C4-2B (cell line): ENCODE measurements at regions not wholly inside any gene's neighbourhood (a gene's known extent, or its start where the extent isn't known, plus 50 kb on each side); places are given as distances from the start of the nearest gene placed in this dataset.

Experiments
- H3K27ac ChIP-seq: fragments of 450-650 bp; 2 replicates; pipeline ENCODE4 v1.5.1; 2017
- CTCF ChIP-seq: fragments of 450-650 bp; conservative IDR thresholded peaks from 2 replicates; pipeline ENCODE4 v1.5.1; 2017; ENCODE audit warnings: mild to moderate bottlenecking
- ZFX ChIP-seq: fragments of 450-650 bp; IDR thresholded peaks from 2 replicates; pipeline ENCODE4 v1.6.1; 2017

- TF ChIP-seq CTCF: no peak
- TF ChIP-seq ZFX: no peak
- H3K27ac ChIP-seq: no peak overlapping the region
Observed at GRCh38 chr4:187060551-187060950, 336.9 kb upstream of the FAT1 start.

- no peak overlapping the region for H3K27ac ChIP-seq
Observed at GRCh38 chr4:187063251-187063650, 339.6 kb upstream of the FAT1 start.

GRCh38 chr4:187064033-187064432 is 340.4 kb upstream of the FAT1 start:
- H3K27ac ChIP-seq: no peak overlapping the region
- TF ChIP-seq ZFX (no peak), CTCF (no peak)

More at GRCh38 chr4:187063251-187063650, 339.6 kb upstream of the FAT1 start:
- no peak for TF ChIP-seq CTCF
- no peak for TF ChIP-seq ZFX

GRCh38 chr4:187065396-187065795 is 341.7 kb upstream of the FAT1 start:
- TF ChIP-seq ZFX (no peak), CTCF (no peak)
- no peak overlapping the region for H3K27ac ChIP-seq

DNA sequence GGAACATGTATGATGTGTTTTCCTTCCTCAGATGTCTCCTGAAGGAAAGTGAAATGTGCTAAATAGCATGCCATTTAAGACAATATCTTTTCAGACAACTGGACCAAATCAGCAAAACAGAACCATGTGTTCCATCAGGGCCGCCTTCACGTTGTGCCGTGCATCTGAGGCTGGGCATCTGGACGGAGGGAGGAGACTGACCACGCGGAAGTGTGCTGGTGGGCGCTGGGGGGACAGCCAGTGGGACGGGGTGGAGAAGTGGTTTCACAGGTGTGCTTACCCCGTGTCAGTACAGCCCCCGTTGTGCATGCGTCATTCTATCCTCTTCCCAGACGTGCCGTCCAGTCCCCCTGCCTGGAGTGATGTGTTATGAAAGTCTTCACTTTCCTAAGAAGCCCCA is 342.1 kb upstream of the FAT1 start:
- TF ChIP-seq ZFX (no peak), CTCF (no peak)
- no peak overlapping the region for H3K27ac ChIP-seq

GRCh38 chr4:187069398-187069797 is 345.7 kb upstream of the FAT1 start:
- TF ChIP-seq ZFX: no peak
- no peak for TF ChIP-seq CTCF
- no peak overlapping the region for H3K27ac ChIP-seq

DNA sequence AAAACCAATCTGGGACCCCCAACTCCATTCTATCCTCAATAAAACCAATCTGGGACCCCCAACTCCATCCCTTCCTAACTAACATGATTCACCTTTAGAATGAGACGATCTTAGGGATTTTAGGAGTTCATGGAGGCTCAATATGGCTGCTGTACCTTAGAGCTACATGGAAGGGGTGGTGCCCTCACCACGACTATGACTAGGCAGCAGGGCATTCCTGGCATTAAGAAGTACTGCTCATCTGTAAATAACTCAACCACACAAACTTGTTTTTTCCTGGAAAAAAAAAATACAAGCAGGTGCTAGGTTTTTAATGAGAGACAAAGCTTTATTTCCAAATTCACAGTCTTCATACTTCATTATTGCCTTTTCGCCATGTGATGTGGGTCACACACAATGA is 346.5 kb upstream of the FAT1 start:
- H3K27ac ChIP-seq: no peak overlapping the region
- TF ChIP-seq ZFX (no peak), CTCF (no peak)
